ENCODE measurements at regions not wholly inside any gene's neighbourhood (a gene's known extent, or its start where the extent isn't known, plus 50 kb on each side); places are given as distances from the start of the nearest gene placed in this dataset.

DNA sequence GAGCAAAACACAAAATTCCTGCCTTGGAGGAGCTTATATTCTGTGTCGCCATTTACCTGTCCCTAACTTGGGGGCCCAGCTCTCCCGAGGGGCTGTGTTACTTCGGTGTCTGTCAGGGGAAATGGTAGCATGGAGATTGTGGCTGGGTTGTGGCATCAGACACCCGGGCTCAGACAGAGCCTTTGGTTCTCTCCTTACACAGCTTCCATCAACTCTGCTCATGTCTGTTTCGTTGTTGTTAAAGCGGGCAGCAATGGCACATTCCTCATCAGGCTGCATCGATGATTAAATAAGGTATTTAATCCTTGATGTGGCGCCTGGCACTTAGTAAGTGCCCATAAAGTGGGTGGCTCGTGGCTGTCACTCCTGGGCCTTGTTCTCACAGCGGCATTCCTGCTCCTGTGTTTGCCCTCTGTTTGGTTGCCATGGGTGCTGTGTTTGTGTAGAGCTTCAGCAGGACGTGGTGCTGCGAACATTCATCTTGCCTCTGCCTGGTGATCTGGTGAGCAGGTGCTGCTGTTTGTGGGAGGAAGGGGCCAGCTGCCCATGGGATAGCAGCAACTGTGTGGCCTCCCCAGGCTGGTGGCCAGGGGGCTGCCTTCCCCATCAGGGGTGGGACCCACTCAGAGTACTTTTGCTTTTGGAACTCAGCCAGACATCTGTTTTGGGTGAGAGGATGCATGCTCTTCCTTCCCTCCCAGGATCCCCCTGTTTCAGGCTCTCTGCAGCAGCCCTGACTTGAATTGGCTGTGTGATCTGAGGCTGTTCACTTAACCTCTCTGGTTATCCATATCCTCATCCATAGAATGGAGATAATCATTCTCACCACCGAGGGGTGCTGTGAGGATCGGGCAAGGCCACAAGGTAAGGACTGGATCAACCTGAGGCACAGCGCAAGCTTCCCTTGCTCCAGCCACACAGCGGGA lies 207.2 kb upstream of the SVIL start:
- TF ChIP-seq, protein P1, sequence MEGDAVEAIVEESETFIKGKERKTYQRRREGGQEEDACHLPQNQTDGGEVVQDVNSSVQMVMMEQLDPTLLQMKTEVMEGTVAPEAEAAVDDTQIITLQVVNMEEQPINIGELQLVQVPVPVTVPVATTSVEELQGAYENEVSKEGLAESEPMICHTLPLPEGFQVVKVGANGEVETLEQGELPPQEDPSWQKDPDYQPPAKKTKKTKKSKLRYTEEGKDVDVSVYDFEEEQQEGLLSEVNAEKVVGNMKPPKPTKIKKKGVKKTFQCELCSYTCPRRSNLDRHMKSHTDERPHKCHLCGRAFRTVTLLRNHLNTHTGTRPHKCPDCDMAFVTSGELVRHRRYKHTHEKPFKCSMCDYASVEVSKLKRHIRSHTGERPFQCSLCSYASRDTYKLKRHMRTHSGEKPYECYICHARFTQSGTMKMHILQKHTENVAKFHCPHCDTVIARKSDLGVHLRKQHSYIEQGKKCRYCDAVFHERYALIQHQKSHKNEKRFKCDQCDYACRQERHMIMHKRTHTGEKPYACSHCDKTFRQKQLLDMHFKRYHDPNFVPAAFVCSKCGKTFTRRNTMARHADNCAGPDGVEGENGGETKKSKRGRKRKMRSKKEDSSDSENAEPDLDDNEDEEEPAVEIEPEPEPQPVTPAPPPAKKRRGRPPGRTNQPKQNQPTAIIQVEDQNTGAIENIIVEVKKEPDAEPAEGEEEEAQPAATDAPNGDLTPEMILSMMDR (IDR thresholded peaks at IDR 0.05; ENCODE audit: low read length, missing control alignments): no peak
- no peak overlapping the region for H3K4me3 ChIP-seq (replicated peaks; ENCODE audit: low read depth, low read length)
- DNase-seq (ENCODE audit: low read depth): peak; percentile 33

DNA sequence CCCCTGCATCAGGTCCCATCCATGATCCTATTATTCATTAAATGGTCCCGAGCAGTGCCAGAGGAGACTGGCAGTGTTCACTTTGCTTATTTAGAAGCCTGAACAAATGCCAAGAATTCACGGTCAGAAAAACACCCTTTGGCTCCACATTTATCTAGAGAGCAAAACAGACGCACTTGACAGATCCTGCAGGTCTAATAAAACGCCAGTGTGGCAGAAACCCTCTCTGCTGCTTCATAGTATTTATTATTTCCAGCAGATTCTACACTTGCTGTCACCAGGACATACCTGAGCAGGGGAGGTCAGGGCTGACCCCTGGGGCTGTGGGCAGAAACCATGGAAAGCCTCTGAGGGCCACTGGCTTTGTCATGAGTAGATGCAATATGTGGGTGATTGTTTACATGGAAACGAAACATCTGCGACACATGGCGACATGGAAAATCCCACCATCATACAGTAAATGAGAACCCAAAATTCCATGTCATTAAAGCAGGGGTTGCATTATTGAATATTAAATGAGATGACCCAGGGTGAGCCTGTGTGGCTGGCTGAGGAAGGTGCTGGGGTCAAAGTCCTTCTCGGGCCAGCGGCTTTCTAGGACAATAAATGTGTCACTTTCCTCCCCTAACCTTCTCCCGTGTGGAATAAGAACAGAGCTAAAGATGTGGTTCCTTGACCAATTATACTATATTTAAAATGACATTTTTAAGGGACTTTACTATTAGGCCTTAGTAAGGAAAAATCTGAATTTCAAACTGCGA lies 205.9 kb upstream of the SVIL start:
- H3K4me3 ChIP-seq (replicated peaks; ENCODE audit: low read depth, low read length): no peak overlapping the region
- TF ChIP-seq, protein P1 (IDR thresholded peaks at IDR 0.05; ENCODE audit: low read length, missing control alignments): no peak
- no peak for DNase-seq (ENCODE audit: low read depth)

DNA sequence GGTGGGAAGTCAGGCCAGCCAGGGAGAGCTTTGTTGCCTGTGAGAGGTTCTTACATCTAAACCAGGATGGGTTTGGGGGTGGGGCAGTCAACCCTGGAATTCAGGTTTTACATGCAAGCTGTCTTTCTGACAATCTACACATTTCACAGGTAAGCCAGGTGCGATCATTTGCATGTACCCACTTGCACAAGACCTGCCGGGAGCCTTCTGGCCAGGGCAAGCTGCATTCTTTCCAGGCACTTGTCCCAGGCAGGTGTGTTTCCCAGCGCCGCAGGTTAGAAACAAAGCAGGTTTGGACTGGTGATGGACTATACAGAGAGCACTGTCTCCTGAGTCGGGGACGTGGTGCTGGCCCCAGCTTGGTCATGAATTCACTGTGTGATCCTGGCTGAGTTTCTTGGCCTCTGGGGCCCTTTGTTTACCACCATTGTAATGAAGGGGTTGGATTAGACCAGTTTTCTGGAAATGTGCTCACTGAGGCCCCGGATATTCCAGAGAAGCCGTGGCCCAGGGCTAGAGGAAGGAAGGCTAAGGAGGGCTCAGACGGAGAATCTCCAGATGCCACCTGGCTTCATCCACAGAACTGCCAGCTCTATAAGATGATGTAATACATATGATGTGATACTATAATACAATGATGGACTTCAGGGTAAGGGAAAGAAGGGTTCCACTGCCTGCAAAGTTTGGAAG lies 205.2 kb upstream of the SVIL start:
- H3K4me3 ChIP-seq (replicated peaks; ENCODE audit: low read depth, low read length): no peak overlapping the region
- no peak for DNase-seq (ENCODE audit: low read depth)
- TF ChIP-seq, protein P1 (IDR thresholded peaks at IDR 0.05; ENCODE audit: low read length, missing control alignments): no peak

DNA sequence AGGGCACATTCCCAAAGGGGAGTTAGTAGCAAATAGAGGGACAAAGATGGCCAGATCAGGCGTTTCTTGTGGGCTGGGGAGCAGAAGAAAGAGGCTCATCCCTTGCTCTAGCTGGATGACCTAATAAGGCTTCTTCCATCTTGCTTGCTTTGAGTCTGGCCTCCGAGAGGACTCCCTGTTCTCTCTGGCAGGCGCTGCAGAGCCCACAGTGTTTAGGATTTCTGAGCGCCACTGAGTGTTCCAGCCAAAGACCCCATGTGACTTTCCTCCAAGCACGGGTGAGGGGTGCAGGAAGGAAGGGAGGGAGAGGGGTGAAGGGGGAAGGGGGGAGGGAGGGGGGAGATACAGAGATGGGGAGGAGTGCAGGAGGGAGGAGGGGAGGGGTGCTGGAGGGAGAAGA lies 203.8 kb upstream of the SVIL start:
- no peak overlapping the region for H3K4me3 ChIP-seq (replicated peaks; ENCODE audit: low read depth, low read length)
- DNase-seq (ENCODE audit: low read depth): no peak
- TF ChIP-seq, protein P1 (IDR thresholded peaks at IDR 0.05; ENCODE audit: low read length, missing control alignments): no peak

DNA sequence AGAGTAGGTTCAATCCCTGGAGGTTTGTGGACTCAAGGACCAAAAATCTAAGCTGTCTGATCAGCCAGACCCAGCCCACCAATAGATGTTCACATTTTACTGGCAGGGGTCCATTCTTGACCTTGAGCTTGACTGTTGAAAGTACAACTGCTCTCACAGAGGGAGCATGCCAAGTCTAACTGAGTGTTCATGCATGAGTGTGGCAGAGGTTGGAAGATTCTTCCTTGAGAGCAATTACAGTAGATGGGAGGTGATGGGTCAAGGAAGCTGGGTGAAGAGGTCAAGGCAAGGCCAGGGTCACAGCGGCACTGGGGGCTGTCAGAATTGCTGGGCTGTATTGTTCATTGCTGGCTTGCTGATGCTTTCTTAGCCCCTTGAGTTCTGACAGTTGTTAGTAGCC lies 202.8 kb upstream of the SVIL start:
- TF ChIP-seq, protein P1 (IDR thresholded peaks at IDR 0.05; ENCODE audit: low read length, missing control alignments): no peak
- no peak overlapping the region for H3K4me3 ChIP-seq (replicated peaks; ENCODE audit: low read depth, low read length)
- no peak for DNase-seq (ENCODE audit: low read depth)

DNA sequence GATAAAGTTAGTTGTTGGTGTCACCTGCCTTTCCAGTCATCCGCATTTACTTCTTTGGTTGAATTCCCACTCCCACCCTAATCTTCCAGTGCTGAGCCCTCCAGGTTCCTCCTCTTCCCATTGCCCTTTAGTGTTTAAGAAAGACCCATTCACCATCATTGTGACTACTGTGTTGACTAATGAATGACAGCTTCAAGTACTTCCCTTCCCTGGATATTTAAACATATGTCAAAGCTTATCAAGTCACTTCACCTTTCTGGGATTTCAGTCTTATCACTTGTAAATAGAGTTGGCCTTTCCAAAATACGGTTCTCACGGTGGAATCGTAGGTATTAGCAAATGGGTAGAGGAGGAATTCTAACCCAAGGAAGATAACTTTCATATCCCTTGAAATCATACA lies 201.6 kb upstream of the SVIL start:
- H3K4me3 ChIP-seq (replicated peaks; ENCODE audit: low read depth, low read length): no peak overlapping the region
- TF ChIP-seq, protein P1 (IDR thresholded peaks at IDR 0.05; ENCODE audit: low read length, missing control alignments): no peak
- DNase-seq (ENCODE audit: low read depth): no peak

All from fibroblast of pulmonary artery (primary cell).